HG03354 (cell line): ENCODE measurements at regions not wholly inside any gene's neighbourhood (a gene's known extent, or its start where the extent isn't known, plus 50 kb on each side); places are given as distances from the start of the nearest gene placed in this dataset.

ENCODE experiments used
- ATAC-seq: cut with Tn5 transposase; IDR thresholded peaks from one replicate; pipeline ENCODE4 v1.9.1; 2021; ENCODE audit warnings: mild to moderate bottlenecking; ENCODE audit not compliant: unreplicated experiment, poor library complexity, severe bottlenecking

- peak; percentile 52 for ATAC-seq
These were observed 475.4 kb downstream of the PTPRU start for GRCh38 chr1:29711582-29712283.

GRCh38 chr1:29709704-29710280, 473.5 kb downstream of the PTPRU start:
- ATAC-seq = no peak

GRCh38 chr1:29708796-29709703, 472.7 kb downstream of the PTPRU start:
- no peak for ATAC-seq

- ATAC-seq = no peak
These were observed 472.1 kb downstream of the PTPRU start for GRCh38 chr1:29708381-29708780.

GRCh38 chr1:29707796-29708195, 471.5 kb downstream of the PTPRU start:
- ATAC-seq = no peak

- peak; percentile 55 for ATAC-seq
These were observed 470.6 kb downstream of the PTPRU start for GRCh38 chr1:29706936-29707335.

GRCh38 chr1:29704430-29704829, 468.1 kb downstream of the PTPRU start:
- ATAC-seq = no peak

GRCh38 chr1:29703596-29704370, 467.5 kb downstream of the PTPRU start:
- ATAC-seq = no peak

- no peak for ATAC-seq
These were observed 464.2 kb downstream of the PTPRU start for GRCh38 chr1:29700491-29700890.

GRCh38 chr1:29698626-29699025, 462.3 kb downstream of the PTPRU start:
- ATAC-seq = no peak

GRCh38 chr1:29698033-29698432, 461.7 kb downstream of the PTPRU start:
- ATAC-seq = no peak

- no peak for ATAC-seq
These were observed 461.1 kb downstream of the PTPRU start for GRCh38 chr1:29697391-29697780.

GRCh38 chr1:29696656-29697390, 460.5 kb downstream of the PTPRU start:
- ATAC-seq = no peak

- no peak for ATAC-seq
These were observed 459.5 kb downstream of the PTPRU start for GRCh38 chr1:29695803-29696202.

GRCh38 chr1:29695036-29695435, 458.7 kb downstream of the PTPRU start:
- no peak for ATAC-seq

GRCh38 chr1:29691499-29691898, 455.2 kb downstream of the PTPRU start:
- no peak for ATAC-seq

GRCh38 chr1:29690156-29690555, 453.8 kb downstream of the PTPRU start:
- no peak for ATAC-seq

- ATAC-seq = no peak
These were observed 453.2 kb downstream of the PTPRU start for GRCh38 chr1:29689372-29690030.
